T-helper 2 cell treated with Interferon-gamma antibody and Interleukin-4, amounts not matched to agents 100 ng/mL and 5 ng/mL, for 36 hours (primary cell): ENCODE measurements at regions not wholly inside any gene's neighbourhood (a gene's known extent, or its start where the extent isn't known, plus 50 kb on each side); places are given as distances from the start of the nearest gene placed in this dataset.
"Not testable (repeated sequence)": the region's sequence is repeated elsewhere in the genome, so short reads cannot be mapped to it uniquely, and the experiment has no call there.

Experiments used
- intact Hi-C: fragments of 100-400 bp; cut with micrococcal nuclease; formaldehyde crosslinking; loops from one replicate; pipeline ENCODE4 v1.15.1; 2023

DNA sequence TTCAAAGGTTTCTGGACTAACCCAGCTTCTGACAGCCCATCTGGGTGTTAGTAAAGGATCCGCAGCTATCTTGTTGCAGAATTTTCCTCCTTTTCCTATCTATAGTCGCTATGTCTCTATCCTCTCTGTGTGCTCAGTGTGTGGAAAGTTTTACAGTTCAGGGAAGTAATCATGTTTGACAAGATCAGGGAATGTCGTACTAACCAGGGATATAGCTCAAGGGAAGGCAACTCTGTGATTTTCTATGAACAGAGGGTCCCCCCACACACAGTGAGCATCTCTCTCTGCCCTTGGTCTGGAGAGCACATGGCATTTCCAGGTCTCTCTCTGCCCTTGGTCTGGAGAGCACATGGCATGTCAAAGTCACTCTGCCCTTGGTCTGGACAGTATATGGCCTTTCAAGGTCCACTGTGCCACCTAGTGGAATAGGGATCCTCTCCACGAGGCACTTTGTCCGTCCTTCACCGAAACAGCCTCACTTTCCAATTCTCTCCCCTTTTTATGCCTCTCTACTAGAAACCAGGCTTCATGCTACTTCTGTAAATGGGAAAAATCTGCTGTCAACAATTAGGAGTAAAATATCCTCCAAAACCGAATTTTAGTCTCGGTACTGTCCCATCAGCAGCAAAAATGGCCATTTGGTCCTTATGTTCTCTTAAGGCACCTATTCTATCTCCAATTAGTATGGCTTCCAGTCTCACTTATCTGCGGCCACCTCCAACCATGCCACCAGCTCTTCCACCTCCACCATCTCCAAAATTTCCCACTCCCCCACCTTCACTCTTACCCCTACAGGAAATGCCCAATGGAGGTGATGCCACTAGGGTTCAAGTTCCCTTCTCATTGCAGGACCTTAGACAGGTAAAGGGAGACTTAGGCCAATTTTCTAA, 88.7 kb downstream of the IGLL5 start:
- intact Hi-C loops, result no loop called here

DNA sequence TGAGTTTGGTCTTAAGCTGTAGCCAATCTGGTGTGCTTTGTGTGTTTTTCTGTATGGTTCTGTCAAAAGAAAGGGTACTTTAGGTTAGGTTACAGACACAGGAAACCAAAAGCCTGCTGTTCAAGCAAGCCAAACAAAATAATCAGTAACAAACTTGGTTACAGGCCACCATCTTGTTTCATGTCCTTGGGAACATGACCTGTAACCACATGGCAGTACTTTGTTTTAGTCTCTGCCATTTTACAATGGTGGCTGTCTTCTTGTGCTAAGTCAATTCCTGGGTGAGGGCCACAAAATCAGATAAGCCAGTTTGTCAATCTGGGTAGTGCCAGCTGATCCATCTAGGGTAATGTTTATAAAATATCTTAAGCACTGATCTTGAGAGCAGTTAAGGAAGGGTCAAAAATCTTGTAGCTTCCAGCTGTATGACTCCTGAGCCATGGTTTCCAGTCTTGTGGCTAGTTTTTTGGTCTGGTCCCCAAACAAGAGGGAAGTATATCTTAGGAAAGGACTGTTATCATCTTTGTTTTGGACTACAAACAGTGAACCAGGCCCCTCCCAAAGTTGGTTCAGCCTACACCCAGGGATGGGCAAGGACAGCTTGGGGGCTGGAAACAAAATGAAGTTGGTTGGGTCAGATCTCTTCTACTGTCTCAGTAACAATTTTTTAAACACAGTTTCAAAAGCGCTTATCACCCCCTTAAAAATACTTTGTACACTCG, 90.0 kb downstream of the IGLL5 start:
- intact Hi-C loops, result no loop called here

DNA sequence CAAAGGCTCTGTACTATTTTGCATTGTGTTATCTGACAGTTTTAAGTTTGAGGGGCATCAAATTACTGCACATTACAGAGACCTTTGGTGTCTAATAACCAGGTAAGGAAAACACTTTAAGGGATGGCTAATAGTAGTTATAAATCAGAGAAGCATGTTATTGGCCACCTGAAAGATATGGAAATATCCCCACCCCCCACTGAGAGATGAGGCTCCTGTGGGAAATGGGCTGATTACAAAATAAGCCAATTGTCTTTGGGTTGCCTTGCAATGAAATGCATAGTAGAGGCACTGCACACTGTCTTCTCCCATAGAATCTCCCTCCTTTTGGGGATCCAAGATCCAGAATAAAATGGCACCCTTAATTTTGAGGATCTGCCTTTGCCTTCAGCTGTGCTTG, 91.0 kb downstream of the IGLL5 start:
- intact Hi-C loops, result no loop called here

DNA sequence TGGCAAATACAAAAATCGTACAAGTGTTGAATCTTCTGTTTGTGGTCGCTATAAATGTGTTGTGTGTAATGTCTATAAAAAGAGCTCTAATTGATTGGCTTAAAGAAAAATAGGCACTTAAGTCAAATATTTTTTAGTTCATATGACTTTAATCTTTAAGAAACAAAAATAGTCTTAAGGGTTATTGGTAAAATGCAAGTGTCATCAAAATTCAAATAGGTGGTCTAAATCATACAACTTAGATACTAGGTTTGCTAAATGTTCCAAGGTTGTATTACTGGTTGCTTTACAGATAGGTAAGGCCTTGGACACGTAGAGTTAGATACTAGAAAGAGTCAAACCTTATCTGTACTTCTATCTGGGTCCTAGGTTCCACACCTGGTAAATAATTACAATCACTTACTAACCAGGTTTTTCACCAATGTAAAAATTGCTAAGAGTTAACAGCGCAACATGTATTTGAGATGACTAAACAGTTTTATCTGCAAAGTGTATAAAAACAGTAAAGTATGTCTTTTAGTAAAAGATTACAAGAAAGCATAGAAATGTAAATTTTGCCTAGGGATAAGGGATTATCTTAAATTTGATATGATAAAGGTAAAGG, 91.1 kb upstream of the GNAZ start:
- intact Hi-C loops, result no loop called here

DNA sequence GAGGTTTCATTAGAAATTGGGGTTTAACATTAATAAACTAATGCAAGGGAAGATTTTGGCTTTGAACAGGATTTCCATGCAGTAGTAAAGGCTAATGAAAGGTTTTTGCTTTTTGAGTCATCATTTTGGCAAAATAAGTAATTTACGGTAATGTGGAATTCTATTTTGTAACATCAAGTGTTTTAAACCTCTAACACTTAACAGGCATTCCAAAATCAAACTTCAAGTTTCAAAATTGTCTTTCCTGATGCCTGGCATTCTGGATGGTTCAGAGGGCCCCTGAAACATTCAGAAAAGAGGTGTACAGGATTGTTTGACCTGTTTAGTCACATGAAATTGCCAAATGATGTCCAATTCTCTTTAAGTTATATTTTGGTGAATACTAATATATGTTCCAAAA, 90.4 kb upstream of the GNAZ start:
- intact Hi-C loops, result no loop called here

DNA sequence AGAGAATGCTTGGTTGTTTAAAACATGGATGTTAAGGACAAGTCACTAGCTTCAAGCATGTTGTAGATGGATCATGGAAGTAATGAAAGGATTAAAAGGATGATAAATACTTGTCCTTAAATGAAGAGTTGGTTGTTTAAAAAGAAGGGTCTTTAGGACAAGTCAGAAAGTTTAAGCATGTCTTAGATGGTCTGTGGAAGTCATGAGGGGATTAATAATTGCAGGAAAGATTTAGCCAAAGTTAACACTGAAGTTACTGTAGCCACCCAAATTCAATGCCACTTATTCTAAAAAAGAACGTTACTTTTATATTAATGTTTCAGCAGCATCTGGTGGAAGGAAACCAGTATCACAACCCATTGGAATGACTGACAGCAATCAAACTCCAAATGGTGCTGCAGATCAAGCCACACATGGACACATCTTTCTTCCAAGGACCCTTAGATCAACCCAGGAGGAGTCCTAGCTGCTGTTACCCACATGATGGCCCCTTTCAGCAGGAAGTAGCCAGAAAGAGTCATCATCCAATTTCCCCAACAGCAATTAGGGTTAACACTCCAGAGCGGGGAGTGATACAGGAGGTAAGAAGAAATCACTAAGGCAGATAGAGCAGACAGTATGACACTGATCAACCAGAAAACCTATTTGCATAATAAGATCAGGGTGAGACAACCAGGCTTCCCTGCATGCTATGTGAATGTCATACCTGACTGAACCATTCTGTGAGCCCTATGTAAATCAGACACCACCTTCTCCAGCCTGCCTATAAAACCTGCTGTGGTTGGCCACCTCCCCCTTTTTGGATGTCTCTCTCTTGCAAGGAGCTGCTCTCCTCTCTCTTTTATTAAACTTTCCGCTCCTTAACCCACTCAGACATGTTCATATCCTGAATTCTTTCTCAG, 88.4 kb upstream of the GNAZ start:
- intact Hi-C loops, result no loop called here

DNA sequence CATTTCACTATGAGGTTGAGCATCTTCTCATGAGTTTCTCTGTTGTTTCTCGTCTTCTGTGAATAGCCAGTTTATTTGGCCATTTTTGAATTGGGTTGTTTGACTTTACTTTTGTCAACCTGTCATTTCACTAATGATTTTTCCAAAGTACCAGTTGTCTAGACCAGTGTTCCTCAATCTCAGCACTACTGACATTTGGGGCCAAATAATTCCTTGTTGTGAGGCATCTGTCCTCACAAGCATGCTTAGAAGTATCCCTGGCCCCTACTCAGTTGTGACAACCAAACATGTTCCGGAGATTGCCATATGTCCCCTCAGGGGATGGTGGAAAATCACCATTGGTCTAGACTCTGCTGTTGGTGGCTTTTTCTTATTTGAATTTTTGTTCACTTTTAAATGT, 87.7 kb upstream of the GNAZ start:
- intact Hi-C loops, result no loop called here

DNA sequence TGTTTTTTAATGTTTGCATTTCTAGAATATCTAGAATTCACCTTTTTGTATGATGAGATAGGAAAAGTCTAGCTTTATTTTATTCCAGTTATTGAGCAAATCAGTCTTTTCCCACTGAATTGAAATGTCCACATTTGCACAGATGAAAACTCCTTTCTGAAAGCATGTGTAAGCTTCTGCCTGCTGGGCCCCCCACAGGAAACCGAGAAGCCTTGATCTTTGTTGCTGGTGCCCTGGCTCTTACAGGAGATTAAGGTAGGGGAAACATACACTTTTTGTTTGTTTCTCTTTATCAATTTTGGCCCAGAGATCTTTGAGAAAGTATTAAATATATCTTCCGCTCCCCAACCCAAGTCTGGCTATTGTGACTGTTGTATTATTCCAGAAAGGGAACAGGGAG, 87.2 kb upstream of the GNAZ start:
- intact Hi-C loops, result no loop called here

DNA sequence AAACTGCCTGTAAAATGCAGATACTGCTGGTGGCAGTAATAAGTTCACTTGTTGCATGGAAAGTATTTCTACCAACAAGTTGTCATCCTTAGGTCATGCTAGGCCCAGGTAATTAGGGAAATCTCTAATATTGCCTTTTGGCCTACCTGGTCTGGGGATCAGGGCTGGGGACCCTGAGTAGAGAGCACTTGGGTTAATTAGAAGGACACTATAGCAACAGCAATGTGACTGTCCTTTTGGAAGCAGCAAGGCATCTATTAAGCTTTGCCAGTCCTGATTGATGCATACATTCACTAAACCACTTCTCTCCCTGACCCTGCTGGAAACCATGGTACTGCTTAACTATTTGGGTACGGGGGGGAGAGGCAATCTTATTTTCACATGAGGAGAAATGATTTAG, 86.5 kb upstream of the GNAZ start:
- intact Hi-C loops, result no loop called here

DNA sequence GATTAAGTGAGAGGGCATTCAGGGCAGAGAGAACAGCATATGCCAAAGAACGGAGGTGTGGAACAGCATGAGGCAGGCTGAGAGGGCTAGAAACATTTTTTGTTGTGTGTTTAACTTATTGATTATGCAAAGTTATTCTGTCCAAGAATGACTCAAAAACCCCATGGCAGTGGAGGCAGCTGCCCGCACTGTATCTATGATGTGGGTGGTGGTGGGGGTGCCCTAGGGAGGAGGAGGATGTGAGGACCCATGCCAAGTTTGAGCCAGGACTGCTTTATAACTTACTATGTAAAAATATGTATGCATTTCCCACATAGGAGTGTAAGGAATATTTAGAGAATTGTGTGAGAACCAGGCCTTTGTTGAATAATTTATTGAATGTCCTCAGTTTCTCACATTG, 85.4 kb upstream of the GNAZ start:
- intact Hi-C loops, result no loop called here

DNA sequence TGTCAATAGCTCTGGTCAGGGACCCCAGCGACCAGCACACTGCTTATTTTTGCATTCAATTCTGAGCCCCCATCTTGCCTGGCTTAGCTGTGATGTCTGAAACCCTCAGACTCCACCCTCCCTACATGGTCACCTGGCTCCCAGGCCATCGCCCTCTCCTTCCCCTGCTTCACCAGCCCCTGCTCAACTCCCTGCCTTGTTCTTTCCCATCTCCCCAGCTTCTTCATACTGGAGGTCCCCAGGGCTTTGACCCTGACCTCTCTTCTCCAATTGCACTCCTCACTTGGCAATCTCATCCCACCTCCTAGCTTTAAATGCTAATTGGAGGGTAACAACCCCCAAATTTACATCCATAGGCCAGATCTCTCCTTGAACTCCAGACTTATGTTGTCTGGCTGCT, 84.3 kb upstream of the GNAZ start:
- intact Hi-C loops, result no loop called here

DNA sequence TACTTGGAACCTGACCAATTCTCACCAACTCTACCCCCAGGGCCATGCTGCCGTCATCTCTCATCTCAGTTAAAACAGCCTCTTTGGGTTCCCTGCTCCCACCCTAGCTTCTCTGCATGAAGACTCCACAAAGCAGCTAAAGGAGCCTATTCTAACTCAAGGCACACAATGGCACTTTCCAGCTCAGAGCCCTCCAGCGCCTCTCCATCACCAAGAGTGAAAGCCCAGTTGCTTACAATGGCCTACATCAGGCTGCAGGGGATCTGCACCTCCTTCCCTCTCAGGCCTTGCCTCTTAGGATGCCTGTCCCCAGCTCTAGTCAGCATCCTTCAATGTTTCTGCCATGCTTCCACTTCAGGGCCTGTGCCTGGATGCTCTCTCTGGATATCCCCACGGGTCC, 83.7 kb upstream of the GNAZ start:
- intact Hi-C loops, result no loop called here

DNA sequence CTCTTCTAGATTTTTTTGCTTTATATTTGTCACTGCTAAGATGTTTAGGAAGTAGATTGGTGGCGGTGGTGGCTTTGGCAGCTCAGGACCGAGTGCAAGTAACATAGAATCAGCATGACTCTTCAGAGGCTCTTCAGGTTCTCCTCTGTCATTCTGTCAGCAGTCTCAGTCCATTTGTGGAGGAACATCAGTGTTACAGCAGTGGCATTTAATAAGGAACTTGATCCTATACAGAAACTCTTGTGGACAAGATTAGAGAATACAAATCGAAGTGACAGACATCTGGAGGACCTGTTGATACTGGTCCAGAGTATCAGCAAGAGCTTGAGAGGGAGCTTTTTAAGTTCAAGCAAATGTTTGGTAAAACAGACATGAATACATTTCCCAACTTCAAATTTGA, 82.2 kb upstream of the GNAZ start:
- intact Hi-C loops, result no loop called here

DNA sequence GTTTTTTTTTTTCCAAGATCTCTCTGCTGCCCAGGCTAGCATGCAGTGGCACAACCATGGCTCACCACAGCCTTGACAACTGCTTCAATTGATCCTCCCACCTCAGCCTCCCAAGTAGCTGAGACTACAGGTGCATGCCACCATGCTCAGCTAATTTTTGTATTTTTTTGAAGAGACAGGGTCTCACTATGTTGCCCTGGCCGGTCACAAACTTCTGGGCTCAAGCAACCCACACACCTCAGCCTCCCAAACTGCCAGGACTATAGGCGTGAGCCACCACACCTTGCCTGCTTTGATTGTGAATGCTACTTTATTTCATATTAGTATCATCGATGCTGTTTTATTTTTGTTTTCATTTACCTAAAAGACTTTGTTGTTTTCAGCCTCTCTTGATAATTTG, 81.5 kb upstream of the GNAZ start:
- intact Hi-C loops, result no loop called here

DNA sequence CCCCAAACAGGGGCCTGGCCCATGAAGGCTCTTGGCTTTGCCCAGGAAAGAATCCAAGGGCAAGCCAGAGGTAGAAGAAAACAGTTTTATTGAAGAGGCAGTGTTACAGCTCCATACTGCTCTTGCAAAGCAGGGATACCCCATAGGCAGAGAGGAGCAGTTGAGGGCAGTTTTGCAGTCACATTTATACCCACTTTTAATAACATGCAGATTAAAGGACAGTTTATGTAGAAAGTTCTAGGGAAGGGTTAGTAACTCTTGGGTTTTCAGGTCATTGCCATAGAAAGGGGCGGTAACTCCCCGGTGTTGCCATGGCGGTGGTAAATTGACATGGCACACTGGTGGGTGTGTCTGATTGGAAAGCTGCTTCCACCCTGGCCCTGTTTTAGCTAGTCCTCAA, 80.5 kb upstream of the GNAZ start:
- intact Hi-C loops, result no loop called here

DNA sequence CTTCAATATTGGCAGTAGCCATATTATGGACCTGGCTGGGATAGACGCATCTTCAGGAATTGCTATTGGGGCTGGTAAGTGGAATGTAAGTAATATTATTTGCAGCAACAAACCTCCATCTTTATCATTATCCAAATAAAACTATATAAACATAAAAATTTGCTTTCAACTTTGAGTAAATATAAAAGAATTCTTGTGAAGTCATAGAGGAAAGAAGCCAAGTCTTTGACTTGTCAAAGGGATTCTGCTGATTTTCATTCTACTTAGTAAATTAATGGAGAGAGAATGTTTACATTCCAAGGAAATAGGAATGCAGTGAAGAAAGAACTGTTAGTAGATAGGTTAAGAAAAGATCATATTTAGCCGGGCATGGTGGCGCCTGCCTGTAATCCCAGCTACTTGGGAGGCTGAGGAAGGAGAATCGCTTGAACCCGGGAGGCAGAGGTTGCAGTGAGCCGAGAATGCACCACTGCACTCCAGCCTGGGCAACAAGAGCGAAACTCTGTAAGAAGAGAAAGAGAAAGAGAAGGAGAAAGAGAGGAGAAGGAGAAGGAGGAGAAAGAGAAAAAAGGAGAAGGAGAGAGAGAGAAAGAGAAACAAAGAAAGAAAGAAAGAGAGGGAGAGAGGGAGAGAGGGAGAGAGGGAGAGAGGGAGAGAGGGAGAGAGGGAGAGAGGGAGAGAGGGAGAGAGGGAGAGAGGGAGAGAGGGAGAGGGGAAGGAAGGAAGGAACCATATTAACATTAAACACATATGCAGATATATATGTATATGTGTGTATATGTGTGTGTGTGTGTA, 79.4 kb upstream of the GNAZ start:
- intact Hi-C loops, result not testable (repeated sequence)

DNA sequence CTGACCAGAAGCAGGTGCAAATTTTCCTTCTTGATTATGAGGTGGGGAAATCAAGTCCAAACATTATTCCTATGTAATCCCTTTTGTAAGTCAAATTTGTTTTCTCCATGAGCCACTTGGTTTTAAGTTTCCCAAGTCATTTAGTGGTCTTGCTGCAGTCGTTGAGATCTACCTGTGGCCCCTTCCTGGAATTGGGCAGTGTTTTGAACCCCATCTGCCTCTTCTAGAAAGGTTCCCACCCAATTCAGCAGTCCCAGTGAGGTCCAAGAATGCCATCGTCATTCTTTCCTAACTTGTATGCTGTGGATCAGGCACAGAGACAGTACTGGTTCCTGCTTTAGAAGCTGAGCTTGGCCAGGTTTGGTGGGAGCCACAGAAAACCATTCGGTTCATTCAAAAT, 77.8 kb upstream of the GNAZ start:
- intact Hi-C loops, result no loop called here

DNA sequence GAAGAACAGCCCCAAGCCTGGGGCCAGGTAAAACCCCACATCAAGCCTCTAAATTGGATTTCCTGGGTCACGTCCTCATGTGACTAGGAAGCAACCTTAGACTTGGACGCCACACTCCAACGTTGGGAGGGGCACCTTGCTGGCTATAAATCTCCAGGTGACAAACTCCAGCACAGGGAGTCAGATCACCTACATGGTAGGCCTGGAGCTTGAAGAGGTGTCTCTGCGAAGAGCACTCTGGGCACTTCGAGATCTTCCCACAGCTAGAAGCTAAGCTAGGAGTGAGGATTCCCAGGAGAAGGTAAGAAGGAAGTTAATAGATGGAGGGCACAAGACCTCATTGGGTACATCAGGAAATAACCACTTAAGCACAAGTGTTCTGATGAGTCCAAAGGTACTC, 77.1 kb upstream of the GNAZ start:
- intact Hi-C loops, result no loop called here

DNA sequence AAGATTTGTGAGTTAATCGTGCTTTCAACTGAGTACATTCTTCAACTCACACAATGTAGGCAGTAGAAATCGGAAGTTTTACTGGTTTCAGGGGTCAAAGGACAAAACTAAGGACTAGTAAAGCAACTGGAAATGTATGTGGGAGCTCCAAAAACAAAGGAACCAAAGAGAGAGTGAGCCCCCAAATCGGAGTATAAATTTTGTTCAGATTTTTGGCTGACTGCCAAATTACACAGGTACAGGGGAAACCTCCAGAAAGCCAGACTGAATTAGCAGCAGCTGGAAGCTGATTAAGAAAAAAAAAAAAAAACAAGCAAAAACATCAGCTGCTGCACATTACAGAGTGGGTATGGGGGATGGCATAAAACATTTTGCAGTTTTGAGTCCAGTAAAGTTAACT, 75.2 kb upstream of the GNAZ start:
- intact Hi-C loops, result no loop called here

DNA sequence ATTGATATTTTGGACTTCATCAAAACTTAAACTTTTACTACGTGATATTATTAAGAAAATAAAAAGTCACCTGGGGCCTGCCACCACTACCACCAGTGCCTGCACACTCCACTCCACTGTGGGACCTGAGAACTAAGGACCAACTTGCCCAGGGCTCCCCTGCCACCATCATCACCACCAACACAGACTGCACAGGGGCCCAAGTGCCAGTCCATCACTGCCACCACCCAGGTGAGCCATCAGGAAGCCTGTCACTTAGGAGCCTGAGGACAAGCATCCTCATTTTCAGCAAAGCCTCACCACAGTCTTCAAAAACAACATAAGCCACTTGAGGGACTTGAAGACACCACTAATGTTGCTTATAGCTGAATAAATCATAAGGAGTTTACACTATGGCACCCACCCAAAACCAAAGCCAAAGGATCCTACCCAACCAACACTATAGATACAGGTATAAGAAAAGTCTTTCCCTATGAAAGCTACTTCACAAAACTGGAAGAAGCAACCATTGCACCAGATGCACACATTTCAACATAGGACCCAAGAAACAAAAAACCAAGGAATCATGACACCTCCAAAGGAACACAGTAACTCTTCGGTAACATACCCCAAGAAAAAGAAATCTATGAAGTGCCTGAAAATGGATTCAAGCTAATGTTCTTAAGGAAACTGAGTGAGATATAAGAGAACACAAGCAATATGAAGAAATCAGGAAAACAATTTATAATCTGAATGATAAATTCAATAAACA, 73.6 kb upstream of the GNAZ start:
- intact Hi-C loops, result no loop called here
